ENCODE measurements at regions not wholly inside any gene's neighbourhood (a gene's known extent, or its start where the extent isn't known, plus 50 kb on each side); places are given as distances from the start of the nearest gene placed in this dataset.

DNA sequence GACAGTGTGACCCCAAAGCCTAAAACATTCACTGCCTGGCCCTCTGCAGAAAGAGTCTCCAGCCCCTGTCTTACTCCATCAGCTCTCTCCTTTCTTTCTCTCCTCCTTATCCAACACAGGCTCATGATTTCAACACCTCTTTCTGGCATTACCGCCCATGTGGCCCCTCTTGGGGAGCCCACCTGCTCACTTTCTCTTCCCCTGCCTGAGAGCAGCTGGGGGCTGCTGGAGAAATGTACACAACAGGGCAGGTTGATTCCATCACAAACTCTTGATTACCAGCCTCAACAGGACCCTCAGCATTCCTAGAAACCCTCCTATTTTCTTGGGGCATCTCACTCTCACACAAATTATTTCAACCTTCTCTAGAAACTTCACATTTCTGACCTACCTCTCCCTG lies 98.3 kb downstream of the ABHD5 start:
- Histone ChIP-seq H3K27me3 (ENCODE audit: insufficient read depth, poor library complexity, severe bottlenecking) (no peaks in the 10 kb centered on the region), H3K27ac (replicated peaks) (no peak overlapping the region)

GRCh38 chr3:43790060-43790459 lies 99.3 kb downstream of the ABHD5 start:
- no peak overlapping the region for H3K27ac ChIP-seq (replicated peaks)
- no peaks in the 10 kb centered on the region for H3K27me3 ChIP-seq (ENCODE audit: insufficient read depth, poor library complexity, severe bottlenecking)
- no peak overlapping the region for H3K4me3 ChIP-seq (replicated peaks; ENCODE audit: insufficient read depth, low read length)
- DNase-seq (ENCODE audit: low read depth in 1 of 2, low spot score in 1 of 2) = no peak
- TF ChIP-seq REST (IDR thresholded peaks at IDR 0.05; ENCODE audit: insufficient replicate concordance, low read depth) (no peak), GABPA (IDR thresholded peaks at IDR 0.05; ENCODE audit: low read depth) (no peak), POLR2AphosphoS5 (IDR thresholded peaks at IDR 0.05; ENCODE audit: low read depth) (no peak), SPI1 (IDR thresholded peaks at IDR 0.05; ENCODE audit: borderline replicate concordance, low read depth) (no peak)
- TF ChIP-seq, protein P1, sequence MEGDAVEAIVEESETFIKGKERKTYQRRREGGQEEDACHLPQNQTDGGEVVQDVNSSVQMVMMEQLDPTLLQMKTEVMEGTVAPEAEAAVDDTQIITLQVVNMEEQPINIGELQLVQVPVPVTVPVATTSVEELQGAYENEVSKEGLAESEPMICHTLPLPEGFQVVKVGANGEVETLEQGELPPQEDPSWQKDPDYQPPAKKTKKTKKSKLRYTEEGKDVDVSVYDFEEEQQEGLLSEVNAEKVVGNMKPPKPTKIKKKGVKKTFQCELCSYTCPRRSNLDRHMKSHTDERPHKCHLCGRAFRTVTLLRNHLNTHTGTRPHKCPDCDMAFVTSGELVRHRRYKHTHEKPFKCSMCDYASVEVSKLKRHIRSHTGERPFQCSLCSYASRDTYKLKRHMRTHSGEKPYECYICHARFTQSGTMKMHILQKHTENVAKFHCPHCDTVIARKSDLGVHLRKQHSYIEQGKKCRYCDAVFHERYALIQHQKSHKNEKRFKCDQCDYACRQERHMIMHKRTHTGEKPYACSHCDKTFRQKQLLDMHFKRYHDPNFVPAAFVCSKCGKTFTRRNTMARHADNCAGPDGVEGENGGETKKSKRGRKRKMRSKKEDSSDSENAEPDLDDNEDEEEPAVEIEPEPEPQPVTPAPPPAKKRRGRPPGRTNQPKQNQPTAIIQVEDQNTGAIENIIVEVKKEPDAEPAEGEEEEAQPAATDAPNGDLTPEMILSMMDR (IDR thresholded peaks at IDR 0.05; ENCODE audit: insufficient read depth, low read length) = no peak

More for the DNA sequence above, 98.3 kb downstream of the ABHD5 start:
- TF ChIP-seq SPI1 (IDR thresholded peaks at IDR 0.05; ENCODE audit: borderline replicate concordance, low read depth) (no peak), POLR2AphosphoS5 (IDR thresholded peaks at IDR 0.05; ENCODE audit: low read depth) (no peak), REST (IDR thresholded peaks at IDR 0.05; ENCODE audit: insufficient replicate concordance, low read depth) (no peak), GABPA (IDR thresholded peaks at IDR 0.05; ENCODE audit: low read depth) (no peak)
- TF ChIP-seq, protein P1 (IDR thresholded peaks at IDR 0.05; ENCODE audit: insufficient read depth, low read length) = no peak
- H3K4me3 ChIP-seq (replicated peaks; ENCODE audit: insufficient read depth, low read length) = no peak overlapping the region
- no peak for DNase-seq (ENCODE audit: low read depth in 1 of 2, low spot score in 1 of 2)

DNA sequence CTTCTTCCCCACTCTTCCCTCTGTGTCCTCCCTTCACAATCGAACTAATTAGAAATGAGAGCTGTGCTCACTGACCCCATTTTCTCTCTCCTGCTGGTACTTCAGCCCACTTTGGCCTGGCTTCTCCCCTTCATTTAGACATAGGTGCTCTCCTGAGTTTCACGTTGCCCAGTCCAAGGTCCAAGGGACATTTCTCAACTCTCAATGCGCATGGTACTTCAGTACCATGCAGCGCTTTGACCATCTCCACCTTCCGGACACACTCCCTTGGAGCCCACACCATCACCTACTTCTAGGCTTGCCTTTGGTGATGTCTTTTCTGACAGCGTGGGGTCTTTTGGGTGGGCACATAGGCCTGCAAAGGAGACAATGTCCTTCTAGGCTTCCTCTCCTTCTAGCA lies 99.7 kb downstream of the ABHD5 start:
- Histone ChIP-seq H3K27me3 (ENCODE audit: insufficient read depth, poor library complexity, severe bottlenecking) (no peaks in the 10 kb centered on the region), H3K27ac (replicated peaks) (no peak overlapping the region), H3K4me3 (replicated peaks; ENCODE audit: insufficient read depth, low read length) (no peak overlapping the region)
- DNase-seq (ENCODE audit: low read depth in 1 of 2, low spot score in 1 of 2) = no peak
- TF ChIP-seq REST (IDR thresholded peaks at IDR 0.05; ENCODE audit: insufficient replicate concordance, low read depth) (no peak), SPI1 (IDR thresholded peaks at IDR 0.05; ENCODE audit: borderline replicate concordance, low read depth) (no peak), GABPA (IDR thresholded peaks at IDR 0.05; ENCODE audit: low read depth) (no peak), POLR2AphosphoS5 (IDR thresholded peaks at IDR 0.05; ENCODE audit: low read depth) (no peak)
- TF ChIP-seq, protein P1 (IDR thresholded peaks at IDR 0.05; ENCODE audit: insufficient read depth, low read length) = no peak

Data from HL-60 (cell line).